Astrocyte (in vitro differentiated cells and primary cell): ENCODE measurements at regions not wholly inside any gene's neighbourhood (a gene's known extent, or its start where the extent isn't known, plus 50 kb on each side); places are given as distances from the start of the nearest gene placed in this dataset.

Source experiments
- DNase-seq: peaks from one replicate; pipeline ENCODE4 v3.0.0-alpha.2; 2010; ENCODE audit warnings: low read depth
- FAIRE-seq: peaks from 2 replicates; lab custom pipeline; 2011; peaks lifted over from hg19 to GRCh38; lab: Jason Lieb, UNC
- H2AFZ ChIP-seq: 2 replicates; pipeline ENCODE4 v1.6.0; 2012; ENCODE audit warnings: low read depth, low read length, inconsistent platforms
- H3K27ac ChIP-seq: 2 replicates; pipeline ENCODE4 v1.5.1; 2011; ENCODE audit warnings: low read depth, low read length, inconsistent platforms
- H3K27me3 ChIP-seq: 2 replicates; pipeline ENCODE4 v1.6.0; 2011; ENCODE audit warnings: low read length, inconsistent platforms; ENCODE audit not compliant: insufficient read depth
- H3K36me3 ChIP-seq: 2 replicates; pipeline ENCODE4 v1.5.1; 2011; ENCODE audit warnings: low read length, inconsistent platforms; ENCODE audit not compliant: insufficient read depth
- H3K4me1 ChIP-seq: 2 replicates; pipeline ENCODE4 v1.5.1; 2011; ENCODE audit warnings: low read length, inconsistent platforms; ENCODE audit not compliant: insufficient read depth
- H3K4me2 ChIP-seq: 2 replicates; pipeline ENCODE4 v1.6.0; 2012; ENCODE audit warnings: low read length, inconsistent platforms
- H3K4me3 ChIP-seq: 2 replicates; pipeline ENCODE4 v1.5.1; 2011; ENCODE audit warnings: low read depth, mild to moderate bottlenecking, low read length, inconsistent platforms; ENCODE audit not compliant: insufficient read depth
- H3K79me2 ChIP-seq: 2 replicates; pipeline ENCODE4 v1.6.0; 2012; ENCODE audit warnings: mild to moderate bottlenecking, low read length, inconsistent platforms; ENCODE audit not compliant: insufficient read depth
- H3K9ac ChIP-seq: 2 replicates; pipeline ENCODE4 v1.6.0; 2012; ENCODE audit warnings: mild to moderate bottlenecking, low read length, inconsistent platforms
- H3K9me3 ChIP-seq: 2 replicates; pipeline ENCODE4 v1.5.1; 2012; ENCODE audit warnings: low read depth, mild to moderate bottlenecking, low read length, inconsistent platforms; ENCODE audit not compliant: insufficient read depth
- H4K20me1 ChIP-seq: 2 replicates; pipeline ENCODE4 v1.6.0; 2012; ENCODE audit warnings: low read length, inconsistent platforms; ENCODE audit not compliant: insufficient read depth
- H3K27ac Mint-ChIP-seq: one replicate; pipeline ENCODE4 v1.8.0; 2021; ENCODE audit warnings: mild to moderate bottlenecking, mixed read lengths; ENCODE audit not compliant: unreplicated experiment
- H3K27me3 Mint-ChIP-seq: one replicate; pipeline ENCODE4 v1.8.0; 2021; ENCODE audit warnings: low read depth, mixed read lengths; ENCODE audit not compliant: unreplicated experiment
- H3K36me3 Mint-ChIP-seq: one replicate; pipeline ENCODE4 v1.8.0; 2021; ENCODE audit warnings: low read depth, mixed read lengths; ENCODE audit not compliant: unreplicated experiment
- H3K4me1 Mint-ChIP-seq: one replicate; pipeline ENCODE4 v1.8.0; 2021; ENCODE audit warnings: low read depth, mixed read lengths; ENCODE audit not compliant: unreplicated experiment
- H3K4me3 Mint-ChIP-seq: one replicate; pipeline ENCODE4 v1.8.0; 2021; ENCODE audit warnings: mild to moderate bottlenecking, moderate library complexity, mixed read lengths; ENCODE audit not compliant: unreplicated experiment
- H3K9me3 Mint-ChIP-seq: one replicate; pipeline ENCODE4 v1.8.0; 2021; ENCODE audit warnings: mild to moderate bottlenecking, mixed read lengths; ENCODE audit not compliant: unreplicated experiment
- CTCF ChIP-seq: IDR thresholded peaks from 2 replicates; pipeline ENCODE4 v1.5.1; 2011; ENCODE audit warnings: low read depth, mild to moderate bottlenecking, inconsistent platforms, low read length, moderate library complexity; ENCODE audit not compliant: insufficient read depth
- EZH2 ChIP-seq: IDR thresholded peaks from 2 replicates; pipeline ENCODE4 v1.6.1; 2012; ENCODE audit warnings: mild to moderate bottlenecking, low read length, inconsistent platforms; ENCODE audit not compliant: insufficient read depth

- Histone ChIP-seq H2AFZ (no peak overlapping the region), H3K36me3 (no peaks in the 10 kb centered on the region), H3K79me2 (peaks cover 84% of the 10 kb centered on the region), H3K9ac (peak overlapping the region; percentile 2), H3K27me3 (no peaks in the 10 kb centered on the region), H3K4me3 (no peak overlapping the region), H3K4me1 (peaks cover 13% of the 10 kb centered on the region), H3K4me2 (peak overlapping the region; percentile 5), H3K27ac (no peak overlapping the region), H3K9me3 (no peaks in the 10 kb centered on the region), H4K20me1 (peaks cover 72% of the 10 kb centered on the region)
- Mint-ChIP-seq H3K4me1 (peaks cover 39% of the 10 kb centered on the region), H3K27ac (no peak overlapping the region), H3K9me3 (no peaks in the 10 kb centered on the region), H3K36me3 (no peaks in the 10 kb centered on the region), H3K27me3 (no peaks in the 10 kb centered on the region), H3K4me3 (no peak overlapping the region)
- DNase-seq (no peak), FAIRE-seq (no peak)
- no peak for TF ChIP-seq CTCF
- no peak for TF ChIP-seq EZH2
Measured at GRCh38 chr17:72432143-72432621, 311.4 kb downstream of the SOX9 start.

GRCh38 chr17:72432881-72433280 lies 312.1 kb downstream of the SOX9 start:
- no peaks in the 10 kb centered on the region for H3K27me3 ChIP-seq
- H3K4me3 Mint-ChIP-seq = no peak overlapping the region
- DNase-seq = no peak
- peaks cover 13% of the 10 kb centered on the region for H3K4me1 ChIP-seq
- no peaks in the 10 kb centered on the region for H3K9me3 ChIP-seq
- H3K36me3 ChIP-seq = no peaks in the 10 kb centered on the region
- H3K9ac ChIP-seq = no peak overlapping the region
- peaks cover 36% of the 10 kb centered on the region for H3K4me1 Mint-ChIP-seq
- no peak overlapping the region for H2AFZ ChIP-seq
- H3K4me3 ChIP-seq = no peak overlapping the region
- peak overlapping the region; percentile 12 for H3K27ac Mint-ChIP-seq
- H3K27ac ChIP-seq = no peak overlapping the region
- no peaks in the 10 kb centered on the region for H3K36me3 Mint-ChIP-seq
- H3K27me3 Mint-ChIP-seq = no peaks in the 10 kb centered on the region
- no peak for FAIRE-seq
- peaks cover 77% of the 10 kb centered on the region for H4K20me1 ChIP-seq
- H3K9me3 Mint-ChIP-seq = no peaks in the 10 kb centered on the region
- TF ChIP-seq EZH2 (no peak), CTCF (no peak)
- peak overlapping the region; percentile 5 for H3K4me2 ChIP-seq
- peaks cover 85% of the 10 kb centered on the region for H3K79me2 ChIP-seq

GRCh38 chr17:72433797-72434196 lies 313.0 kb downstream of the SOX9 start:
- H3K4me1 ChIP-seq = peaks cover 13% of the 10 kb centered on the region
- Mint-ChIP-seq H3K4me3 (no peak overlapping the region), H3K27ac (no peak overlapping the region), H3K9me3 (no peaks in the 10 kb centered on the region), H3K4me1 (peaks cover 35% of the 10 kb centered on the region), H3K36me3 (no peaks in the 10 kb centered on the region), H3K27me3 (no peaks in the 10 kb centered on the region)
- H3K9ac ChIP-seq = no peak overlapping the region
- no peak overlapping the region for H3K4me2 ChIP-seq
- H4K20me1 ChIP-seq = peaks cover 84% of the 10 kb centered on the region
- FAIRE-seq (no peak), DNase-seq (no peak)
- H3K27me3 ChIP-seq = no peaks in the 10 kb centered on the region
- H3K27ac ChIP-seq = no peak overlapping the region
- H3K4me3 ChIP-seq = no peak overlapping the region
- H3K79me2 ChIP-seq = peaks cover 94% of the 10 kb centered on the region
- H2AFZ ChIP-seq = no peak overlapping the region
- H3K36me3 ChIP-seq = no peaks in the 10 kb centered on the region
- TF ChIP-seq EZH2 (no peak), CTCF (no peak)
- H3K9me3 ChIP-seq = no peaks in the 10 kb centered on the region
